SHP77 (cell line): ENCODE measurements at regions not wholly inside any gene's neighbourhood (a gene's known extent, or its start where the extent isn't known, plus 50 kb on each side); places are given as distances from the start of the nearest gene placed in this dataset.
A peak's percentile ranks its signal among the peaks of the same experiment; 100 is the strongest.

Experiments
- DNase-seq, 2 experiments: peaks; one replicate each; lab custom pipeline; 2025; lab: John Stamatoyannopoulos, UW

- no peak for DNase-seq
These were observed 175.7 kb upstream of the PLXNA2 start for GRCh38 chr1:208419746-208420420.

GRCh38 chr1:208420696-208421095, 176.5 kb upstream of the PLXNA2 start:
- DNase-seq, result no peak

GRCh38 chr1:208421486-208421885, 177.3 kb upstream of the PLXNA2 start:
- DNase-seq, result no peak

DNA sequence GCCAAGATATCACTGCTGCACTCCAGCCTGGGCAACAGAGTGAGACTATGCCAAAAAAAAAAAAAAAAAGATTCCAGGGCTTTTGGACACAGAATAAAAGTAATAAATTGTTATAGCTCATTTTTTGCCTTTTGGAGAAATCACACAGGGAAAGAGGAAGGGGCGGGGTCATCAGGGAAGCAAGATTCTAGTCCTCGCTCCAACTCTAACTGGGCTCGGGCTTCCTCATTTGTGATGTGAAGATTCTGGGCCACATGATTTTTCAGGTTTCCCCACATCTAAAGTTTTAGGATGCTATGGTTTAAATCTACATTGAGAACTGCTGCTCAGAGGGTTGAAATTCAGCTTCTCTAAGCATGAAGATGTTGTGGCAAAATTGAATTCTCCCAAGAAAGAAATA, 179.3 kb upstream of the PLXNA2 start:
- no peak for DNase-seq

GRCh38 chr1:208425096-208425495, 180.9 kb upstream of the PLXNA2 start:
- DNase-seq, result no peak

DNA sequence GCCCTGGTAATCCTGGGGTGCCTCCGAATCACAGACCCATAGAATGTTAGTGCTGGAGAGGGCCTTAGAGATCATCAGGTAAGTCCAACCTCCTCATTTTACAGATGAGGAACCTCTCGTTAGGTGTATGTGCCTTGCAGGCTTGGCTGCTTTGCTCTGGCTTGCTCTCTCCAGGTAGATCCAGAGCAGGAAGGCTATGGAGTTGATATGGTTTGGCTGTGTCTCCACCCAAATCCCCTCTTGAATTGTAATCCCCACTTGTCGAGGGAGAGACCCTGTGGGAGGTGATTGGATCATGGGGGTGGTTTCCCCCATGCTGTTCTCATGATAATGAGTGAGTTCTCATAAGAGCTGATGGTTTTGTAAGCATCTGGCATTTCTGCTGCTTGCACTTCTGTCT, 186.0 kb upstream of the PLXNA2 start:
- no peak for DNase-seq

DNA sequence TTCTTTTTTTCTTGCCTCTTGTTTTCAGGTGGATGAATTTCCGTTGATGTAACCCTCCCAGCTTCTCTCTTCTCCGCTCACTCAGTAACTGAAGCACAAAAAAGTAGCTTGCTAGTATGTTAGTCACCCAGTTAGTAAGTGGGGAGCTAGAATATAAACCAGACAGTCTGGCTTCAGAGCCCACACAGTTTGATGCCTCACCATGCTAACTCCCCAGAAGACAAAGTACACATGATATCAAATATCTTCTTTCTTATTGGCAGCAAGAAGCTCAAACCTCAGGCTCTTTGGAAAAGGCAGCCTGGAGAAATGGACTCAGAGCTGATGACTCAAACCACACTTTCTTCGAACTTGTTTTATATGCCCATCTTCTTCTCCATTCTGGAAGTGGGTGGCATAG, 187.5 kb upstream of the PLXNA2 start:
- DNase-seq, result no peak

- no peak for DNase-seq
These were observed 188.2 kb upstream of the PLXNA2 start for GRCh38 chr1:208432346-208432745.

DNA sequence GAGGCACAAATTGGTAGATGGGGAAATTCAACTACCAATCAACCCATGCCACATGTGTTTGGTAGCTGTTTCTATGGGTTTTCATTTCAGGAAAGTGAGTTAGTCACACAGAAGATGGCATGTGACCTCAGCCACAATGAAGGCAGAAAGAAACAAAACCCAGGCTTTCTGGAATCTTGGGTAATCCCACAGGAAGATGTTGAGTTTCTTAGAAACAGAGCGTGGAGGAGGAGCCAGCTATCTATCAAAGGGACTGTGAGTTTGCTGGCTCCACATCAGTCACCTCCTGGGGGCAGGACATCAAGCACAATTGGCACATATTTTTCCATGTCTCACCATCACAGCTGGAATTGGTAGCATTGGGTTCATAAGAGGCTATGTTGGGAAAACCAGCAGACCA, 188.9 kb upstream of the PLXNA2 start:
- no peak for DNase-seq

GRCh38 chr1:208433971-208434370, 189.8 kb upstream of the PLXNA2 start:
- no peak for DNase-seq

GRCh38 chr1:208437401-208437800, 193.2 kb upstream of the PLXNA2 start:
- DNase-seq, result no peak

GRCh38 chr1:208438112-208438699, 194.0 kb upstream of the PLXNA2 start:
- DNase-seq, result no peak

DNA sequence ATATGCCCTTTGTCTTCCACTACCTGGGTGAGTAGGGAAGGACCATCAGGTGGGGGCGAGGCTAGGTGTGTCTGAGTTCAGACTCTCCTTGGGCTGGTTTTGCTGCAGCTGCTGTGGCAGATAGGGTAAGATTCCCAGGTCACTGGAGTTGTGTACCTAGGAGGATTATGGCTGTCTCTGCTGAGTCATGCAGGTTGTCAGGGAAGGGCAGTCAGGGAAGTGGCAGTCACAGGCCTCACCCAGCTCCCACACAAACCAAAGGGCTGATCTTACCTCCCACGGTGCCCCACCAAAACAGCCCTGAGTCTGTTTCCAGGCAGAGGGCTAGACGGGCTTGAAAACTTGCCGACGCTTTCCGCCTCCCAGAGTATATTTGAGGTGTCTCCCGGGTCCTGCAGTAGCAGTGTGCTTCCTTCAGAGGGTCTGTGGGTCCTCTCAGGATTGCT, 201.6 kb upstream of the PLXNA2 start:
- no peak for DNase-seq

DNA sequence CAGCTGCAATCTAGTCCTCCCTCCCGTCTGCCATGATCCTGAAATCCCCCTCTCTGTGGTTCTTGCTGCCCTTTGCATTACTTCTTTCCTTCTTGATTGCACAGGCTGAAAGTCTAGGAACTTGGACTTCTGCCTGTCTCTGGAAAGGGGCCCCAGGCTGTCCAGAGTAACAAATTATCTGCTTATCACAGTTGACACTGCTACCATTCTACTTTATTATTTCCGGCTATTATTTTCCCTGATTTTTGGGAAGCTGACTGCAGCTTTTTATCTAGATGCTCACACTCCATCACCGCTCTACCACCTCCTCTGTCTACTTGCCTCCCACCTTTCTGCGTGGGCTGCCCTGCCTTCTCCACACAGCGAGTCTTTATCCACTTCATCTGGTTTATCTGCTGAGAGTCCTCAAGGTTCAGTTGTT, 202.1 kb upstream of the PLXNA2 start:
- no peak for DNase-seq

- DNase-seq, result no peak
These were observed 204.2 kb upstream of the PLXNA2 start for GRCh38 chr1:208448425-208448824.

DNA sequence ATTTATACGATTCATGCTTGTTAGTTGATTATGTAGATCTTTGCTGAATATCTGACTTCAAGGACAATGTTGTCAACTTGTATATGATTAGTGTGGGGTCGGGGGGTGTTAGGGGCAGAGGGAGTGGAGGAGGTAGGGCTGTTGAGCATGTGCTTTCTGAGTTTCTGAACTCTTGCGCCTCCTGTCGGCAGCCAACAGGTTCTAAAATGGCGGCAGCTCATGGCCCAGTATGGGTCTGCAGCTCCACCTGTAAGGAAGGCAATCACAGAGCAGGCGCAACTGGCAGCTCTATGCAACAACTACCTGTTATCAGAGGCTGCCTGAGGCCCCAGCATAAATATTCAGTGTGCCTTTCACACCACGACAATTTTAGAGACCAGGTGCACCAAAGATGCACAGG, 205.8 kb upstream of the PLXNA2 start:
- no peak for DNase-seq

DNA sequence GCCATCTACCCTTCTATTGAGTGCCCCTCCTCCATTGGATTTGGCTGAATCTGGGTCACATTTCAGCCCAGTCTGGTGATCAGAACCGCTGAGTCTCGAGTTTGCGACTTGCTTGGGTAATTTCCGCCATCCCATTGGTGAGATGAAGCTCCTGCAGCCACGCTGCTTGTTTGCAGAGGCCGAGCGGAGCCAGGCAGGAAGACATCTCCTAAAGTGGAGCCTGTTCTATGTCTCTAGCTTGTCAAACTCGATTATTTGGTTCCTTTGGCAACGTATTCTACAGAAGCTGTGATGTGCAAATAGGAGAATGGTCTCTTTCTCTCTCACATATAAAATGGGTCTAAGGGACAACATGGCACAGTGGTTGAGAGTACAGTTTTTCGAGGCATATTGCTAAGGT, 206.8 kb upstream of the PLXNA2 start:
- DNase-seq, result no peak

GRCh38 chr1:208455821-208456220, 211.6 kb upstream of the PLXNA2 start:
- no peak for DNase-seq

- no peak for DNase-seq
These were observed 212.3 kb upstream of the PLXNA2 start for GRCh38 chr1:208456487-208456886.

DNA sequence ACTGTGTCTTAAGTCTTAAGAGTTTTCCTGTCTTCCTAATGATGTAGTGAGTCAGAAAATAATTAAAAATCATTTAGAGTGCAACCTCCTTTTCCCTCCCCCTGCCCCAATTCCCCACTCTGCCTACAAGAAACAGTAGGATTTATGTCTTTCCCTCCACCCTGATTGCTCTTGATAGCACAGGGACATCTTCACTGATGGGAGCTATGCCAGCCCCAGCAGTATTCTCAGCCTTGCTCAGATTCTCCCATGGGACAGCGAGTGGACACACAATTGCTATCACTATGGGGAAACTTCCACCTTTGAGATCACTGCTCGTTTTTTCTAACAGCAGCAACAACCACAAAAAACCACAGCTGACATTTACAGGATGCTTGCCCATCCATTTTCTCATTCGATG, 216.6 kb upstream of the PLXNA2 start:
- DNase-seq, result no peak

- peak; percentile 7 to 18 for DNase-seq
These were observed 217.5 kb upstream of the PLXNA2 start for GRCh38 chr1:208461680-208462079.

GRCh38 chr1:208462761-208463160, 218.6 kb upstream of the PLXNA2 start:
- DNase-seq, result no peak

GRCh38 chr1:208465266-208465665, 221.1 kb upstream of the PLXNA2 start:
- DNase-seq, result no peak
